Naive thymus-derived CD4-positive, alpha-beta T cell (primary cell): ENCODE measurements at regions not wholly inside any gene's neighbourhood (a gene's known extent, or its start where the extent isn't known, plus 50 kb on each side); places are given as distances from the start of the nearest gene placed in this dataset.

Experiments used
- ATAC-seq: fragments of 150-1000 bp; cut with Tn5 transposase; 2 replicates; pipeline ENCODE4 v1.10.0; 2021; ENCODE audit warnings: mild to moderate bottlenecking, moderate library complexity
- CTCF ChIA-PET: fragments of 350-600 bp; sonication (Branson Sonifier 250); formaldehyde crosslinking; loops from one replicate; lab custom pipeline; 2021; ENCODE audit warnings: antibody characterized with exemption; lab: Charles Lee
- POLR2A ChIA-PET: fragments of 350-600 bp; sonication (Branson Sonifier 250); formaldehyde crosslinking; loops from one replicate; lab custom pipeline; 2021; ENCODE audit warnings: antibody characterized with exemption, inconsistent platforms; lab: Charles Lee
- DNase-seq, 9 donors: peaks; one replicate each; pipeline versions ENCODE4 v3.0.0 to v3.0.0-alpha.2; 2020 to 2022; ENCODE audit warnings: mixed read lengths in 1 of 9
- H3K27ac ChIP-seq: one replicate; pipeline ENCODE4 v1.7.0; 2013; ENCODE audit warnings: mild to moderate bottlenecking, low read depth, low read length, moderate library complexity
- H3K27me3 ChIP-seq, 2 donors: one replicate each; pipeline ENCODE4 v1.7.0; 2013; ENCODE audit warnings: low read length in 2 of 2, mild to moderate bottlenecking in 2 of 2, moderate library complexity in 2 of 2; ENCODE audit not compliant: control insufficient read depth in 2 of 2, insufficient read depth in 2 of 2
- H3K36me3 ChIP-seq, 3 experiments: 1 replicate in 2 of 3; 2 replicates in 1 of 3; pipeline ENCODE4 v1.7.0; 2013; ENCODE audit warnings: low read length in 3 of 3, mild to moderate bottlenecking in 3 of 3, moderate library complexity in 1 of 3; ENCODE audit not compliant: insufficient read depth in 3 of 3, control insufficient read depth in 2 of 3
- H3K4me1 ChIP-seq, 2 donors: one replicate each; pipeline ENCODE4 v1.7.0; 2013; ENCODE audit warnings: low read length in 2 of 2, mild to moderate bottlenecking in 2 of 2, moderate library complexity in 1 of 2; ENCODE audit not compliant: control insufficient read depth in 2 of 2, insufficient read depth in 2 of 2
- H3K4me3 ChIP-seq: 2 replicates; pipeline ENCODE4 v1.7.0; 2013; ENCODE audit warnings: mild to moderate bottlenecking, low read length
- H3K9me3 ChIP-seq, 3 experiments: 1 replicate in 2 of 3; 2 replicates in 1 of 3; pipeline ENCODE4 v1.7.0; 2013; ENCODE audit warnings: low read length in 3 of 3; ENCODE audit not compliant: control insufficient read depth in 2 of 3
- H3K27ac Mint-ChIP-seq, 9 donors: one replicate each; pipeline ENCODE4 v1.8.0; 2020 to 2022; ENCODE audit warnings: mixed read lengths in 9 of 9, mild to moderate bottlenecking in 8 of 9, moderate library complexity in 5 of 9, inconsistent platforms in 2 of 9
- H3K27me3 Mint-ChIP-seq, 5 donors: one replicate each; pipeline ENCODE4 v1.8.0; 2021 to 2022; ENCODE audit warnings: mixed read lengths in 5 of 5, mild to moderate bottlenecking in 1 of 5
- H3K36me3 Mint-ChIP-seq, 5 donors: one replicate each; pipeline ENCODE4 v1.8.0; 2020 to 2022; ENCODE audit warnings: mixed read lengths in 5 of 5, mild to moderate bottlenecking in 3 of 5, inconsistent platforms in 1 of 5
- H3K4me1 Mint-ChIP-seq, 7 donors: one replicate each; pipeline ENCODE4 v1.8.0; 2020 to 2022; ENCODE audit warnings: mixed read lengths in 7 of 7, mild to moderate bottlenecking in 3 of 7, inconsistent platforms in 1 of 7
- H3K4me3 Mint-ChIP-seq, 10 donors: one replicate each; pipeline ENCODE4 v1.8.0; 2020 to 2022; ENCODE audit warnings: mild to moderate bottlenecking in 10 of 10, mixed read lengths in 10 of 10, moderate library complexity in 6 of 10, inconsistent platforms in 2 of 10
- H3K9me3 Mint-ChIP-seq, 11 donors: one replicate each; pipeline ENCODE4 v1.8.0; 2020 to 2022; ENCODE audit warnings: mixed read lengths in 11 of 11, mild to moderate bottlenecking in 4 of 11, inconsistent platforms in 1 of 11, moderate library complexity in 1 of 11
- intact Hi-C, 2 donors: fragments of 100-400 bp; cut with micrococcal nuclease; formaldehyde crosslinking; loops; one replicate each; pipeline ENCODE4 v1.15.1; 2023

- CTCF ChIA-PET = no interaction called here
Measured at GRCh38 chr3:459311-459670, 262.7 kb downstream of the CHL1 start.

DNA sequence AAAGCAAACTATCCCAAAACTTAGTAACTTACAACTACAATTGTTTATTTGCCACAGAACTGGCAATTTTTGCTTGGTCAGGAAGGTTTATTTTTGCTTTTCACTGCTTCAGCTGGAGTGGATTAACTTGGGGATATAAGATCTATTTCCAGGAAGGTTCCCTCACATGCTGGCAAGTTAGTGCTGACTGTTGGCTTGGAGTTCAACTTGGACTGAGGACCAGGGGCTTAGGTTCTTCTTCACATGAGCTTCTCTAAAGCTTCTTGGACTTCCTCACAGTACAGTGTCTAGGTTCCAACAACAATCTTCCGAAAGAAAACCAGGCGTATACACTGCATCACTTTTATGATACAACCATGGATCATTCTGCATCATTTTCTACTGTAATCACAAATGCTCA is 264.4 kb downstream of the CHL1 start:
- POLR2A ChIA-PET = no interaction called here
- intact Hi-C loops = no loop called here

More at GRCh38 chr3:459311-459670, 262.7 kb downstream of the CHL1 start:
- H3K27ac Mint-ChIP-seq = no peak overlapping the region
- intact Hi-C loops = no loop called here
- Histone ChIP-seq H3K27me3 (no peaks in the 10 kb centered on the region), H3K4me3 (no peak overlapping the region), H3K36me3 (no peaks in the 10 kb centered on the region), H3K4me1 (no peaks in the 10 kb centered on the region), H3K9me3 (no peaks in the 10 kb centered on the region), H3K27ac (no peak overlapping the region)
- no peak overlapping the region for H3K4me3 Mint-ChIP-seq
- H3K36me3 Mint-ChIP-seq = no peaks in the 10 kb centered on the region
- no peaks in the 10 kb centered on the region for H3K4me1 Mint-ChIP-seq
- peaks cover 0 to 4% (median 0%) of the 10 kb centered on the region in 11 donors for H3K9me3 Mint-ChIP-seq
- no peak for ATAC-seq
- POLR2A ChIA-PET = no interaction called here
- no peaks in the 10 kb centered on the region for H3K27me3 Mint-ChIP-seq
- DNase-seq = no peak

DNA sequence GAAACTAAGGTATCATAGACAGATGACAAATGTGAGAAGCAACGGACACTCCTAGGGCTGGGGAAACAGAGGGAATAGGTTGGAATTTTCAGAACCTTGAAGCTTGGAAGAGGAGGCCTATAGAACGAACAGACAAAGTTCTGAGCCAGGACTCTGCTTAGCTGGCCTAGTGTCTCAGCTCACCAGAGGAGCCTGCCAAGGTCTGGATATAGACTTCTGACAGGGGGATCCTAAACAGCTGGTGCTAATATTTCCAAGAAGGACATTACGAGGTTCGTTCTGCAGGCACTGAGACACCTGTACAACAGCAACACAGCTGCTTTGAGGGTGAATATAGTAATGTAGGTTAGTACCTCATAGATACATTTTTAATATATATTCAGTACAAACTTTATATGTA is 266.3 kb downstream of the CHL1 start:
- H3K4me1 Mint-ChIP-seq = no peaks in the 10 kb centered on the region
- H3K4me3 ChIP-seq = no peak overlapping the region
- H3K4me1 ChIP-seq = no peaks in the 10 kb centered on the region
- ChIA-PET CTCF (no interaction called here), POLR2A (no interaction called here)
- DNase-seq (no peak), ATAC-seq (no peak)
- peaks cover 0 to 8% (median 1%) of the 10 kb centered on the region in 11 donors for H3K9me3 Mint-ChIP-seq
- H3K27me3 ChIP-seq = no peaks in the 10 kb centered on the region
- no peaks in the 10 kb centered on the region for H3K36me3 Mint-ChIP-seq
- no peaks in the 10 kb centered on the region for H3K27me3 Mint-ChIP-seq
- H3K27ac Mint-ChIP-seq = no peak overlapping the region
- no peak overlapping the region for H3K27ac ChIP-seq
- H3K9me3 ChIP-seq = no peaks in the 10 kb centered on the region
- intact Hi-C loops = no loop called here
- no peaks in the 10 kb centered on the region for H3K36me3 ChIP-seq
- no peak overlapping the region for H3K4me3 Mint-ChIP-seq

More for the DNA sequence above, 264.4 kb downstream of the CHL1 start:
- no peak for ATAC-seq
- Mint-ChIP-seq H3K27ac (no peak overlapping the region), H3K9me3 (peaks cover 0 to 4% (median 0%) of the 10 kb centered on the region in 11 donors), H3K27me3 (no peaks in the 10 kb centered on the region), H3K4me1 (no peaks in the 10 kb centered on the region), H3K36me3 (no peaks in the 10 kb centered on the region), H3K4me3 (no peak overlapping the region)
- no peaks in the 10 kb centered on the region for H3K9me3 ChIP-seq
- H3K36me3 ChIP-seq = no peaks in the 10 kb centered on the region
- H3K27ac ChIP-seq = no peak overlapping the region
- no peak for DNase-seq
- CTCF ChIA-PET = no interaction called here
- H3K4me3 ChIP-seq = no peak overlapping the region
- H3K4me1 ChIP-seq = no peaks in the 10 kb centered on the region
- no peaks in the 10 kb centered on the region for H3K27me3 ChIP-seq

GRCh38 chr3:463252-464192 is 267.0 kb downstream of the CHL1 start:
- no peaks in the 10 kb centered on the region for H3K4me1 ChIP-seq
- no peak overlapping the region for H3K27ac ChIP-seq
- POLR2A ChIA-PET = no interaction called here
- Mint-ChIP-seq H3K36me3 (no peaks in the 10 kb centered on the region), H3K27me3 (no peaks in the 10 kb centered on the region), H3K4me1 (no peaks in the 10 kb centered on the region), H3K9me3 (peaks cover 0 to 11% (median 1%) of the 10 kb centered on the region in 11 donors), H3K27ac (no peak overlapping the region), H3K4me3 (no peak overlapping the region)
- H3K27me3 ChIP-seq = no peaks in the 10 kb centered on the region
- ATAC-seq (no peak), DNase-seq (no peak)
- intact Hi-C loops = no loop called here
- no peaks in the 10 kb centered on the region for H3K9me3 ChIP-seq
- H3K4me3 ChIP-seq = no peak overlapping the region
- H3K36me3 ChIP-seq = no peaks in the 10 kb centered on the region
- CTCF ChIA-PET = no interaction called here

DNA sequence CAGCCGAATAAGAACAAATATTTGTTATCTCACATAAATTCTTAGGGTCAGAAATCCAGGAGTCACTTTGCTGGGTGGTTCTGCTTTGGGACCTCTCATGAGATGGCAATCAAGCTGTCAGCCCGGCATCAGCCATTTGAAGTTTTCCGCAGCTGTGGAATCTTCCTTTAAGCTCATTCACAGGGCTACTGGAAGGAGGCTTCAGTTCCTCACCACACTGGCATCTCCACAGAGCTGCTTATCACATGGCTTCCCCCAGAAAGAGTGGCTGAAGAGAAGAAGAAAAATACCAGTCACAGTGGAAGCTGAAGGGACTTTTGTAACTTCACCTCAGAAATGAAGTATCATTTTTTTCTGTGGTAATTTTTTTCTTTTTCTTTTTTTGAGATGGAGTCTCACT is 267.7 kb downstream of the CHL1 start:
- no peaks in the 10 kb centered on the region for H3K4me1 ChIP-seq
- no peaks in the 10 kb centered on the region for H3K36me3 Mint-ChIP-seq
- POLR2A ChIA-PET = no interaction called here

GRCh38 chr3:468172-468571 is 271.6 kb downstream of the CHL1 start:
- DNase-seq = no peak
- no peaks in the 10 kb centered on the region for H3K27me3 Mint-ChIP-seq

More for the DNA sequence above, 267.7 kb downstream of the CHL1 start:
- no peak overlapping the region for H3K4me3 Mint-ChIP-seq
- CTCF ChIA-PET = no interaction called here
- H3K27ac Mint-ChIP-seq = no peak overlapping the region
- peaks cover 0 to 10% (median 2%) of the 10 kb centered on the region in 11 donors for H3K9me3 Mint-ChIP-seq
- ATAC-seq (no peak), DNase-seq (no peak)
- H3K36me3 ChIP-seq = no peaks in the 10 kb centered on the region
- H3K27me3 Mint-ChIP-seq = no peaks in the 10 kb centered on the region
- no peaks in the 10 kb centered on the region for H3K27me3 ChIP-seq
- no peaks in the 10 kb centered on the region for H3K9me3 ChIP-seq
- no peak overlapping the region for H3K4me3 ChIP-seq
- intact Hi-C loops = no loop called here
- no peak overlapping the region for H3K27ac ChIP-seq
- no peaks in the 10 kb centered on the region for H3K4me1 Mint-ChIP-seq

More at GRCh38 chr3:468172-468571, 271.6 kb downstream of the CHL1 start:
- H3K27ac ChIP-seq = no peak overlapping the region
- H3K9me3 ChIP-seq = no peaks in the 10 kb centered on the region
- H3K4me1 ChIP-seq = no peaks in the 10 kb centered on the region
- no peaks in the 10 kb centered on the region for H3K4me1 Mint-ChIP-seq
- H3K36me3 Mint-ChIP-seq = peaks cover 0 to 5% (median 0%) of the 10 kb centered on the region in 5 donors
- ChIA-PET CTCF (no interaction called here), POLR2A (no interaction called here)
- H3K27me3 ChIP-seq = no peaks in the 10 kb centered on the region
- H3K36me3 ChIP-seq = no peaks in the 10 kb centered on the region
- peaks cover 0 to 20% (median 8%) of the 10 kb centered on the region in 11 donors for H3K9me3 Mint-ChIP-seq
- H3K27ac Mint-ChIP-seq = no peak overlapping the region
- intact Hi-C loops = no loop called here
- no peak overlapping the region for H3K4me3 ChIP-seq
- H3K4me3 Mint-ChIP-seq = no peak overlapping the region
- ATAC-seq = no peak
